HEK293T (cell line): ENCODE measurements at regions not wholly inside any gene's neighbourhood (a gene's known extent, or its start where the extent isn't known, plus 50 kb on each side); places are given as distances from the start of the nearest gene placed in this dataset.

Experiments
- ARNT ChIP-seq: fragments of 450-650 bp; IDR thresholded peaks from 2 replicates; pipeline ENCODE4 v1.6.1; 2017; ENCODE audit warnings: mild to moderate bottlenecking
- BHLHE40 ChIP-seq: fragments of 450-650 bp; IDR thresholded peaks from 2 replicates; pipeline ENCODE4 v1.6.1; 2016; ENCODE audit warnings: mild to moderate bottlenecking, moderate library complexity, borderline replicate concordance
- CTBP1 ChIP-seq: fragments of 450-650 bp; IDR thresholded peaks from 2 replicates; pipeline ENCODE4 v1.6.1; 2016; ENCODE audit warnings: borderline replicate concordance
- ELF4 ChIP-seq: fragments of 450-650 bp; IDR thresholded peaks from 2 replicates; pipeline ENCODE4 v1.6.1; 2017; ENCODE audit warnings: antibody characterized with exemption
- FOXA1 ChIP-seq: fragments of 450-650 bp; IDR thresholded peaks from 2 replicates; pipeline ENCODE4 v1.6.1; 2016; ENCODE audit warnings: mild to moderate bottlenecking
- FOXK2 ChIP-seq: fragments of 450-650 bp; IDR thresholded peaks from 2 replicates; pipeline ENCODE4 v1.6.1; 2016; ENCODE audit warnings: mild to moderate bottlenecking
- FOXM1 ChIP-seq: fragments of 450-650 bp; IDR thresholded peaks from 2 replicates; pipeline ENCODE4 v1.6.1; 2017; ENCODE audit warnings: mild to moderate bottlenecking, borderline replicate concordance
- L3MBTL2 ChIP-seq: fragments of 450-650 bp; conservative IDR thresholded peaks from 2 replicates; pipeline ENCODE4 v1.6.1; 2016; ENCODE audit warnings: mild to moderate bottlenecking
- LEF1 ChIP-seq: fragments of 450-650 bp; IDR thresholded peaks from 2 replicates; pipeline ENCODE4 v1.6.1; 2017; ENCODE audit warnings: mild to moderate bottlenecking, borderline replicate concordance
- PKNOX1 ChIP-seq: fragments of 450-650 bp; IDR thresholded peaks from 2 replicates; pipeline ENCODE4 v1.6.1; 2016
- SP1 ChIP-seq: fragments of 450-650 bp; IDR thresholded peaks from 2 replicates; pipeline ENCODE4 v1.6.1; 2017
- SUZ12 ChIP-seq: fragments of 450-650 bp; IDR thresholded peaks from 2 replicates; pipeline ENCODE4 v1.6.1; 2016; ENCODE audit warnings: mild to moderate bottlenecking
- TARDBP ChIP-seq: fragments of 450-650 bp; IDR thresholded peaks from 2 replicates; pipeline ENCODE4 v1.6.1; 2016
- ZNF384 ChIP-seq: fragments of 450-650 bp; IDR thresholded peaks from 2 replicates; pipeline ENCODE4 v1.6.1; 2016

GRCh38 chr22:27043262-27043661, 385.9 kb downstream of the MIAT start:
- TF ChIP-seq ELF4 (no peak), LEF1 (no peak), PKNOX1 (no peak), TARDBP (no peak), CTBP1 (no peak), ZNF384 (no peak), SUZ12 (no peak), L3MBTL2 (no peak), BHLHE40 (no peak), SP1 (no peak), FOXM1 (no peak), FOXK2 (no peak), FOXA1 (no peak), ARNT (no peak)
